SK-N-SH treated with all-trans-retinoic acid at 6 μM for 48 hours (cell line): ENCODE measurements at regions not wholly inside any gene's neighbourhood (a gene's known extent, or its start where the extent isn't known, plus 50 kb on each side); places are given as distances from the start of the nearest gene placed in this dataset.

ENCODE experiments used
- ATAC-seq: fragments of 200-7000 bp; cut with Tn5 transposase; 3 replicates; pipeline ENCODE4 v1.9.1; 2020; ENCODE audit warnings: mild to moderate bottlenecking, moderate library complexity
- ARNTL ChIP-seq: fragments of 450-650 bp; formaldehyde crosslinking; IDR thresholded peaks from 2 replicates; pipeline ENCODE4 v1.5.0; 2020; ENCODE audit warnings: low read depth, mild to moderate bottlenecking, moderate library complexity, borderline replicate concordance
- BACH2 ChIP-seq: fragments of 250-450 bp; sonication (Bioruptor Pico); IDR thresholded peaks from 2 replicates; pipeline ENCODE4 v1.9.0; 2021; ENCODE audit warnings: mild to moderate bottlenecking, borderline replicate concordance
- CREB5 ChIP-seq: fragments of 250-450 bp; sonication (Bioruptor Pico); IDR thresholded peaks from 2 replicates; pipeline ENCODE4 v1.5.1; 2020; ENCODE audit warnings: low read depth, mild to moderate bottlenecking, moderate library complexity
- CSDC2 ChIP-seq: fragments of 250-450 bp; sonication (Bioruptor Pico); IDR thresholded peaks from 2 replicates; pipeline ENCODE4 v1.5.0; 2020; ENCODE audit warnings: mild to moderate bottlenecking, moderate library complexity
- CSRNP3 ChIP-seq: fragments of 250-450 bp; sonication (Bioruptor Pico); IDR thresholded peaks from 2 replicates; pipeline ENCODE4 v1.5.1; 2021; ENCODE audit warnings: mild to moderate bottlenecking, moderate library complexity
- ESRRG ChIP-seq: fragments of 250-450 bp; sonication (Bioruptor Pico); IDR thresholded peaks from 2 replicates; pipeline ENCODE4 v1.6.1; 2021; ENCODE audit warnings: mild to moderate bottlenecking
- ISL1 ChIP-seq: fragments of 250-450 bp; sonication (Bioruptor Pico); IDR thresholded peaks from 2 replicates; pipeline ENCODE4 v2.1.2; 2022; ENCODE audit warnings: mild to moderate bottlenecking, moderate library complexity
- OSR1 ChIP-seq: fragments of 250-450 bp; sonication (Bioruptor Pico); IDR thresholded peaks from 2 replicates; pipeline ENCODE4 v1.8.0; 2022; ENCODE audit warnings: moderate library complexity, mild to moderate bottlenecking, inconsistent platforms
- PATZ1 ChIP-seq: fragments of 250-450 bp; sonication (Bioruptor Pico); IDR thresholded peaks from 2 replicates; pipeline ENCODE4 v1.8.0; 2020; ENCODE audit warnings: mild to moderate bottlenecking, moderate library complexity, borderline replicate concordance
- POU6F1 ChIP-seq: fragments of 250-450 bp; sonication (Bioruptor Pico); IDR thresholded peaks from 2 replicates; pipeline ENCODE4 v1.8.0; 2021; ENCODE audit warnings: low read depth, mild to moderate bottlenecking, moderate library complexity, borderline replicate concordance
- PPARA ChIP-seq: fragments of 250-450 bp; sonication (Bioruptor Pico); IDR thresholded peaks from 2 replicates; pipeline ENCODE4 v1.5.0; 2020; ENCODE audit warnings: mild to moderate bottlenecking, borderline replicate concordance
- RARB ChIP-seq: fragments of 250-450 bp; sonication (Bioruptor Pico); IDR thresholded peaks from 2 replicates; pipeline ENCODE4 v1.8.0; 2021; ENCODE audit warnings: mild to moderate bottlenecking, moderate library complexity
- SNAI2 ChIP-seq: fragments of 250-450 bp; sonication (Bioruptor Pico); IDR thresholded peaks from 2 replicates; pipeline ENCODE4 v1.5.0; 2020; ENCODE audit warnings: mild to moderate bottlenecking, moderate library complexity
- TCF4 ChIP-seq: fragments of 250-450 bp; sonication (Bioruptor Pico); IDR thresholded peaks from 2 replicates; pipeline ENCODE4 v1.8.0; 2021; ENCODE audit warnings: mild to moderate bottlenecking, moderate library complexity, borderline replicate concordance
- TSHZ2 ChIP-seq: fragments of 250-450 bp; sonication (Bioruptor Pico); IDR thresholded peaks from 2 replicates; pipeline ENCODE4 v1.5.0; 2020; ENCODE audit warnings: mild to moderate bottlenecking, moderate library complexity
- ZC3H10 ChIP-seq: fragments of 250-450 bp; sonication (Bioruptor Pico); IDR thresholded peaks from 2 replicates; pipeline ENCODE4 v1.5.1; 2021; ENCODE audit warnings: mild to moderate bottlenecking, moderate library complexity
- ZFP3 ChIP-seq: fragments of 250-450 bp; sonication (Bioruptor Pico); IDR thresholded peaks from 2 replicates; pipeline ENCODE4 v1.5.0; 2020; ENCODE audit warnings: mild to moderate bottlenecking, moderate library complexity
- ZFP30 ChIP-seq: fragments of 450-650 bp; formaldehyde crosslinking; IDR thresholded peaks from 2 replicates; pipeline ENCODE4 v1.5.0; 2022; ENCODE audit warnings: mild to moderate bottlenecking, moderate library complexity
- ZNF70 ChIP-seq: fragments of 450-650 bp; formaldehyde crosslinking; IDR thresholded peaks from 2 replicates; pipeline ENCODE4 v1.5.0; 2020; ENCODE audit warnings: mild to moderate bottlenecking, moderate library complexity
- ZNF8 ChIP-seq: fragments of 450-650 bp; formaldehyde crosslinking; IDR thresholded peaks from 2 replicates; pipeline ENCODE4 v1.5.0; 2020; ENCODE audit warnings: mild to moderate bottlenecking, moderate library complexity

GRCh38 chr11:92022499-92022898, 202.1 kb upstream of the FAT3 start:
- no peak for ATAC-seq
- TF ChIP-seq POU6F1: no peak
- no peak for TF ChIP-seq BACH2 (CRISPR knock-in tag)
- no peak for TF ChIP-seq ARNTL
- TF ChIP-seq ZNF8 (CRISPR knock-in tag): no peak

- TF ChIP-seq TCF4 (CRISPR knock-in tag) (no peak), ISL1 (CRISPR knock-in tag) (no peak)
- ATAC-seq: no peak
These were observed 206.3 kb upstream of the FAT3 start for GRCh38 chr11:92018332-92018731.

GRCh38 chr11:92008249-92008648, 216.4 kb upstream of the FAT3 start:
- ATAC-seq: no peak
- TF ChIP-seq CSDC2 (no peak), ZC3H10 (no peak), ARNTL (no peak), TCF4 (CRISPR knock-in tag) (no peak), TSHZ2 (CRISPR knock-in tag) (no peak), OSR1 (CRISPR knock-in tag) (no peak), ZNF70 (no peak), RARB (CRISPR knock-in tag) (no peak), CSRNP3 (no peak), CREB5 (no peak), POU6F1 (no peak)

GRCh38 chr11:92002568-92002967, 222.1 kb upstream of the FAT3 start:
- ATAC-seq: no peak
- TF ChIP-seq ZNF70 (no peak), PPARA (no peak), ZC3H10 (no peak), ZNF8 (CRISPR knock-in tag) (no peak), CSDC2 (no peak)

- TF ChIP-seq RARB (CRISPR knock-in tag) (no peak), ZNF8 (CRISPR knock-in tag) (no peak), ZFP3 (CRISPR knock-in tag) (no peak), ZC3H10 (no peak), SNAI2 (no peak), BACH2 (CRISPR knock-in tag) (no peak), ARNTL (no peak), ESRRG (CRISPR knock-in tag) (no peak), CSDC2 (no peak), ZFP30 (no peak), CSRNP3 (no peak), ZNF70 (no peak), OSR1 (CRISPR knock-in tag) (no peak), PATZ1 (CRISPR knock-in tag) (no peak)
These were observed 226.1 kb upstream of the FAT3 start for GRCh38 chr11:91998481-91998880.

More at GRCh38 chr11:91998481-91998880, 226.1 kb upstream of the FAT3 start:
- ATAC-seq: no peak
